ENCODE measurements at regions not wholly inside any gene's neighbourhood (a gene's known extent, or its start where the extent isn't known, plus 50 kb on each side); places are given as distances from the start of the nearest gene placed in this dataset.

DNA sequence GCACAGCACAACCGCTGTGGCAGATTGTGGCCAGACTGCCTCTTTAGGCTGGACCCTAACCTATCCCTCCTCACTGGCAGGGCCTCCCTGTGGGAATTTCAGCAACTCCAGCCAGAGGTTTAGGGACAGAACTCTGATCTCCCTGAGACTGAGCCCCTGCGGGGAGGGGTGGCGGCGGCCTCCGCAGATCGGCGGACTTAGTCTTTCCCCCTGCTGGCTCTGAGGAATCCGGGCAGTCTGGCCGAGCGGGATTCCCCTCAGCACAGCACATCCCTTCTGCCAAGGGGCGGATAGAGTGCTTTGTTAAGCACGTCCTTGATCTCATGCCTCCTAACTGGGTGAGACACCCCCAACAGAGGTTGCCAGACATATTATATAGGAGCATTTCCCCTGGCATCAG lies 224.2 kb upstream of the NPY start:
- no peaks in the 10 kb centered on the region for H3K36me3 ChIP-seq (ENCODE audit: low read depth)
- TF ChIP-seq EZH2 (IDR thresholded peaks at IDR 0.05; ENCODE audit: insufficient read depth, poor library complexity, severe bottlenecking), result no peak
- no peak for TF ChIP-seq EZH2phosphoT487 (IDR thresholded peaks at IDR 0.05; ENCODE audit: insufficient read depth, low read depth)
- H3K4me3 ChIP-seq, result no peak overlapping the region
- DNase-seq, result no peak
- H3K27me3 ChIP-seq (replicated peaks; ENCODE audit: insufficient read depth), result peaks cover 20% of the 10 kb centered on the region
- 64% methylated on average over 12 of the region's 12 CpGs for WGBS, 2 experiments (ENCODE audit: low coverage in 1 of 2, low lambda C conversion rate in 2 of 2, missing lambda C conversion rate in 2 of 2)
- H3K9ac ChIP-seq, result no peak overlapping the region
- H3K9me3 ChIP-seq (ENCODE audit: low read depth), result no peaks in the 10 kb centered on the region
- no peaks in the 10 kb centered on the region for H3F3A ChIP-seq (ENCODE audit: insufficient read depth)
- H4K20me1 ChIP-seq (ENCODE audit: insufficient read depth), result no peaks in the 10 kb centered on the region
- H3K27ac ChIP-seq, result no peak overlapping the region
- H3K79me2 ChIP-seq (ENCODE audit: insufficient read depth), result no peaks in the 10 kb centered on the region
- no peak overlapping the region for H2AFZ ChIP-seq
- no peaks in the 10 kb centered on the region for H3K4me1 ChIP-seq (ENCODE audit: insufficient read depth)
- in situ Hi-C loops (cut with MboI), result no loop called here
- H3K9me2 ChIP-seq (ENCODE audit: insufficient read depth), result no peaks in the 10 kb centered on the region
- H3K4me2 ChIP-seq (ENCODE audit: unreplicated experiment), result no peak overlapping the region

DNA sequence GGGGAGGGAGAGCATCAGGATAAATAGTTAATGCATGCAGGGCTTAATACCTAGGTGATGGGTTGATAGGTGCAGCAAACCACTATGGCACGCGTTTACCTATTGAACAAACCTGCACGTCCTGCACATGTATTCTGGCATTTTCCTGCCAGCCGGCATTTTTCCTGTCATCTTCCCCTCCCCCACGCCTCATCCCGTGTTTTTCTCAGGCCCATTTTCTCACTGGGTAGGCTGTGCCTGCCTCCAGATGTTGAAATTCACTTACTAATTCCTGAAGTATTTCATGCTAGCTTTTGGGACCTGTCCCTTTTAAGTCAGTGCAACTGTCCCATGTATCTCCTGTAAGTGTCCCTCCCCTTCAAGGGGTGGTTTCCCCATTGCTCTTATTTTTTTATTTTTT lies 220.3 kb upstream of the NPY start:
- Histone ChIP-seq H3K79me2 (ENCODE audit: insufficient read depth) (no peaks in the 10 kb centered on the region), H3K4me2 (ENCODE audit: unreplicated experiment) (no peak overlapping the region), H3K9ac (no peak overlapping the region), H4K20me1 (ENCODE audit: insufficient read depth) (no peaks in the 10 kb centered on the region), H2AFZ (no peak overlapping the region), H3K4me1 (ENCODE audit: insufficient read depth) (no peaks in the 10 kb centered on the region), H3K36me3 (ENCODE audit: low read depth) (no peaks in the 10 kb centered on the region), H3K9me2 (ENCODE audit: insufficient read depth) (no peaks in the 10 kb centered on the region), H3K27me3 (replicated peaks; ENCODE audit: insufficient read depth) (0 out of 2 replicates have a peak, but pooled peaks cover 8% of the 10 kb centered on the region), H3K27ac (no peak overlapping the region), H3K4me3 (no peak overlapping the region), H3F3A (ENCODE audit: insufficient read depth) (no peaks in the 10 kb centered on the region), H3K9me3 (ENCODE audit: low read depth) (no peaks in the 10 kb centered on the region)
- WGBS, 2 experiments (ENCODE audit: low coverage in 1 of 2, low lambda C conversion rate in 2 of 2, missing lambda C conversion rate in 2 of 2), result 61 to 67% methylated on average over 6 of the region's 6 CpGs
- in situ Hi-C loops (cut with MboI), result no loop called here
- TF ChIP-seq EZH2 (IDR thresholded peaks at IDR 0.05; ENCODE audit: insufficient read depth, poor library complexity, severe bottlenecking) (no peak), EZH2phosphoT487 (IDR thresholded peaks at IDR 0.05; ENCODE audit: insufficient read depth, low read depth) (no peak)
- no peak for DNase-seq

DNA sequence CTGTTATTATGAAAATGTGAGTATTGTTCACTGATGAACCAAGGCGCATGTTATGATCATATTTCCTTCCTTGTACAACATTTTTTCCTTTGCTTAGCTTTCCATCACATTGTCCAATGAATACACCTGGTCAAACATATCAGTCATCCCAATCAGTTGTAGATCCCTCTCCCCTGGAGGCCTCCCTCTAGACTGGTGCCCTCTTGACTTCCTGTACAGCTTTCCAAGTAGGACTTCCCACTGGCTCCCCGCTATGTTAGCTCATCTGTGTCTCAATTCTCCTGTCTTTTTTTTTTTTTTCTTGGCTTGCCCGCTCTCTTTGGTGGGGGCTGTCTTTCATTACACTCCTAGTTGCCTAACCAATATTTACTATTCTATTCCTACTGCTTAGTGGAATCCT lies 214.2 kb upstream of the NPY start:
- no peaks in the 10 kb centered on the region for H3K36me3 ChIP-seq (ENCODE audit: low read depth)
- H3K9me3 ChIP-seq (ENCODE audit: low read depth), result no peaks in the 10 kb centered on the region
- no peak overlapping the region for H3K27ac ChIP-seq
- H3F3A ChIP-seq (ENCODE audit: insufficient read depth), result no peaks in the 10 kb centered on the region
- H3K4me1 ChIP-seq (ENCODE audit: insufficient read depth), result no peaks in the 10 kb centered on the region
- no peaks in the 10 kb centered on the region for H3K9me2 ChIP-seq (ENCODE audit: insufficient read depth)
- WGBS, 2 experiments (ENCODE audit: low coverage in 1 of 2, low lambda C conversion rate in 2 of 2, missing lambda C conversion rate in 2 of 2), result 23 to 31% methylated on average over 3 of the region's 3 CpGs
- DNase-seq, result no peak
- no peaks in the 10 kb centered on the region; the same call in 1 of the 2 replicates for H3K27me3 ChIP-seq (replicated peaks; ENCODE audit: insufficient read depth)
- no peaks in the 10 kb centered on the region for H3K79me2 ChIP-seq (ENCODE audit: insufficient read depth)
- no peak overlapping the region for H3K9ac ChIP-seq
- no peaks in the 10 kb centered on the region for H4K20me1 ChIP-seq (ENCODE audit: insufficient read depth)
- in situ Hi-C loops (cut with MboI), result no loop called here
- no peak for TF ChIP-seq EZH2 (IDR thresholded peaks at IDR 0.05; ENCODE audit: insufficient read depth, poor library complexity, severe bottlenecking)
- no peak for TF ChIP-seq EZH2phosphoT487 (IDR thresholded peaks at IDR 0.05; ENCODE audit: insufficient read depth, low read depth)
- H2AFZ ChIP-seq, result no peak overlapping the region
- H3K4me2 ChIP-seq (ENCODE audit: unreplicated experiment), result no peak overlapping the region
- no peak overlapping the region for H3K4me3 ChIP-seq

DNA sequence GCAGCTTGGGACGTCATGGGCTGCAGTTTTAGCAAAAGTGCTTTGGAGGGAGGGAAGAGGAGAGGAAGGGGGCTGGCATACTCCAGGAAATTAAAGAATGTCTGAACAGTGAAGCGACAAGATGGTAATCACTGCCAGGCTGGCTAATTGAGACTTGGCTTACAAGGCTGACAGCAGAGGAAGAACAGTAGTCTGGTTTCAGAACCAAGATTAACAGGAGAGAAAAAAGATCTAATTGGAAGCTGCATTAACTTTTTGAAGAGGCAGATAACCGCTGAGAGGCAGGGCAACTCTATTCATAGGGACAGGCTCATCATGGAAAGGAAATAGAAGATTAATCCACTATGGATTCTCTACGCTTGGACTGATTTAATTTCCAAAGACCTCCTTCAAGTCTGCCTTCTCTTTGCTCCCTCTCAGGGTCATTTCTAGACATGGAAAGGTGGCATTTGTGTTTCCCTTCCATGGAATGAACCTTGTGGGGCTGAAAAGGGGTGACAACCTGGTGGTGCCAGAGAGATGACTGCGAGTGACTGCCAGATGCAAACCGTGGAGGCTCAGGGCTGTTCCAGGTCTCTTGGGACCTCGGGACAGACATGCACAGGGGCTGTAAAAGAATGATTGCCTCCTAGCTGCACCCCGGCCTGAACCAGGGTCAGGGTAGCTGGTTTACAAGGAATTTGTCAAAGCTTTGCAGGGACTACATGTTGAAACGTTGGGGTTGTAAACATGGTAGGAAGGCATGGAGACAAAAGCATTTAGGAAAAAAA lies 210.2 kb upstream of the NPY start:
- Histone ChIP-seq H3K4me1 (ENCODE audit: insufficient read depth) (no peaks in the 10 kb centered on the region), H3K79me2 (ENCODE audit: insufficient read depth) (no peaks in the 10 kb centered on the region), H2AFZ (no peak overlapping the region), H3K9me2 (ENCODE audit: insufficient read depth) (no peaks in the 10 kb centered on the region), H3K36me3 (ENCODE audit: low read depth) (no peaks in the 10 kb centered on the region), H3F3A (ENCODE audit: insufficient read depth) (no peaks in the 10 kb centered on the region), H3K9ac (no peak overlapping the region), H3K27me3 (replicated peaks; ENCODE audit: insufficient read depth) (no peaks in the 10 kb centered on the region; the same call in 1 of the 2 replicates), H3K27ac (no peak overlapping the region), H3K4me3 (no peak overlapping the region), H3K9me3 (ENCODE audit: low read depth) (no peaks in the 10 kb centered on the region), H4K20me1 (ENCODE audit: insufficient read depth) (no peaks in the 10 kb centered on the region), H3K4me2 (ENCODE audit: unreplicated experiment) (no peak overlapping the region)
- DNase-seq, result no peak
- in situ Hi-C loops (cut with MboI), result no loop called here
- WGBS, 2 experiments (ENCODE audit: low coverage in 1 of 2, low lambda C conversion rate in 2 of 2, missing lambda C conversion rate in 2 of 2), result 17 to 22% methylated on average over 9 of the region's 9 CpGs
- TF ChIP-seq EZH2 (IDR thresholded peaks at IDR 0.05; ENCODE audit: insufficient read depth, poor library complexity, severe bottlenecking) (no peak), EZH2phosphoT487 (IDR thresholded peaks at IDR 0.05; ENCODE audit: insufficient read depth, low read depth) (no peak)
